Stromal cell of bone marrow (primary cell): ENCODE measurements at regions not wholly inside any gene's neighbourhood (a gene's known extent, or its start where the extent isn't known, plus 50 kb on each side); places are given as distances from the start of the nearest gene placed in this dataset.
A peak's percentile ranks its signal among the peaks of the same experiment; 100 is the strongest.

ENCODE experiments used
- DNase-seq: peaks from one replicate; pipeline ENCODE4 v3.0.0-alpha.2; 2012; ENCODE audit warnings: low read depth

DNA sequence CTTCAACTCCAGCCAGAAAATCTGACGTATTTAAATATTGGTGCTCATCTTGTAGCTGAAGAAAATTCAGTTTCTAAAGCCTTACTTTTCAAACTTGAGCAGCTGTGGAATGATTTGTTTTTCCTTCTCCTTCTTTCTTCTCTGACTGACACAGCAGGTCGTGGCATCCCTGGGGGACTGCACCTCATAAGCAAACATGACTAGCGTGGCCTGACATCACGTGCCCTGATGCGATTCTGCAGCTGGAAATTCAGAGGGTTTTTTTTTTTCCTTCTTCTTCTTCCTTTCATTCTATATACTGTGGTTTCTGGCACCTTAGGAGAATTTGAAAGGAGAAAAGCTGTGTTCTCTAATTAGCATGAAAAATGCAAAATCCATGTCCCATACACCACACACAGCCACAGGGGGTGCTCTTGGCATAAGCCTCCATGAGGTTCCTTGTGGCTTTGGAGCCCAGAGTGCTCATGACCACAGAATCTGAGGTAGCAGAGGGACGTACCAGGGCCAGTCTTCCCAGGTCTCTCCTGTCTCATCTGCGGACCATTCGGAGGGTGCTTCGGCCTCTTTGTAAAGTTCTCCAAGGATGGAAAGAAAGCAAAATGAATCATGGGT is 258.5 kb upstream of the CDH4 start:
- no peak for DNase-seq

- DNase-seq, result peak; percentile 26
Measured at GRCh38 chr20:60999250-60999649, 252.8 kb upstream of the CDH4 start.

DNA sequence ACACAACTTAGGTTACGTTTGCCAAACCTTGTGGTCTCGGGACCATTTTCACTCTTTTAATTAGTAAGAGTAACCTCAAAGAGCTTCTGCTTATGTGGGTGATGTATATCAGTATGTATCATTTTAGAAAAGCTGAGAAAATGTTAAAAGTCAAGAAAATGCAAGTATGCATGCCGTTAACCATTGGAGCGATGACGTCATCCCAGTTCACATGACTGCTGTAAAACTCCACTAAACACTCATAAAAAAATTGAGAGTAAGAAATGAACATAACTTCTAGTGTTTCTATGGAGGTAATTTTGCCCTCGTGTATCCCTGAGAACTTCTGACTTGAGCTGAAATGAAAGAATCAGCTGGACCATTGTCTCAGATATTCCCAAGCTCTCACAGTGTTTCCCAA is 250.0 kb upstream of the CDH4 start:
- DNase-seq, result no peak

- DNase-seq, result no peak
Measured at GRCh38 chr20:61014491-61014890, 237.6 kb upstream of the CDH4 start.

DNA sequence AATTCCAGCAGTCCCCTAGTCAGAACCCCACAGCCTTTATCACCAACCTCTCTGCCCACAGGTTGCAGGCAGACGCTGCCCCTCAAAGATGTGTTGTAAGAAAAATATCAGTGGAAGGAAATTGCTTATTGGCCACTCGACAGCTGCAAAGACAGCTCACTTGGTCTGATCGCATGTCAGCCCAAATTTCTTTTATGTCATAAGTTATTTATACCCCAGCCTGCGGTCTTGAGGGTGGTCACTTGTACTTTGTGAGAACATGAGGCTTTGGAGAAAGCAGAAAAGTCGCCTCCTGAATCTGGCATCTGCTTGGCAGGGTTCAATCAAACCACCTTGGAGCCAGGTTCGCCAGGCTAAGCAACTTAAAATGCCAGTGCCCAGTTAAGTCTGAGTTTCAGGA is 236.5 kb upstream of the CDH4 start:
- DNase-seq, result no peak

- DNase-seq, result no peak
Measured at GRCh38 chr20:61019322-61019721, 232.7 kb upstream of the CDH4 start.

DNA sequence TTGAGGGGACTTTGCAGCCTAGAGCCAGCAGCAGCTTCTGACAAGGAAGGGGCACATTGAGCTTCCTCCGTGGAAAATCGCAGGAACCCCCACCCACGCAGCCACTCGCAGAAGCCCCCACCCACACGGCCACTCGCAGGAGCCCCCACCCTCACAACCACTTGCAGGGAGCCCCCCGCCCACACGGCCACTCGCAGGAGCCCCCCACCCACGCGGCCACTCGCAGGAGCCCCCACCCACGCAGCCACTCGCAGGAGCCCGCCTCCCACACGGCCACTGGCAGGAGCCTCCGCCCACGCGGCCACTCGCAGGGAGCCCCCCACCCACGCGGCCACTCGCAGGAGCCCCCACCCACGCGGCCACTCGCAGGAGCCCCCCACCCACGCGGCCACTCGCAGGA is 228.4 kb upstream of the CDH4 start:
- DNase-seq, result no peak

GRCh38 chr20:61024390-61024789 is 227.7 kb upstream of the CDH4 start:
- DNase-seq, result no peak

- no peak for DNase-seq
Measured at GRCh38 chr20:61025536-61025935, 226.5 kb upstream of the CDH4 start.

DNA sequence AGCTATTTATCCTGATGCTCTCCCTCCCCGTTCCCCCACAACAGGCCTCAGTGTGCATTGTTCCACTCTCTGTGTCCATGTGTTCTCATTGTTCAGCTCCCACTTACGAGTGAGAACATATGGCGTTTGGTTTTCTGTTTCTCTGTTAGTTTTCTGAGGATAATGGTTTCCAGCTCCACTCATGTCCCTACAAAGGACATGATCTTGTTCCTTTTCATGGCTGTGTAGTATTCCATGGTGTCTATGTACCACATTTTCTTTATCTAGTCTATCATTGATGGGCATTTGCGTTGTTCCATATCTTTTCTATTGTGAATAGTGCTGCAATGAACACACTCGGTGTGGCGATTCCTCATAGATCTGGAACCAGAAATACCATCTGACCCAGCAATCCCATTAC is 225.9 kb upstream of the CDH4 start:
- DNase-seq, result no peak

GRCh38 chr20:61026731-61027130 is 225.3 kb upstream of the CDH4 start:
- no peak for DNase-seq

DNA sequence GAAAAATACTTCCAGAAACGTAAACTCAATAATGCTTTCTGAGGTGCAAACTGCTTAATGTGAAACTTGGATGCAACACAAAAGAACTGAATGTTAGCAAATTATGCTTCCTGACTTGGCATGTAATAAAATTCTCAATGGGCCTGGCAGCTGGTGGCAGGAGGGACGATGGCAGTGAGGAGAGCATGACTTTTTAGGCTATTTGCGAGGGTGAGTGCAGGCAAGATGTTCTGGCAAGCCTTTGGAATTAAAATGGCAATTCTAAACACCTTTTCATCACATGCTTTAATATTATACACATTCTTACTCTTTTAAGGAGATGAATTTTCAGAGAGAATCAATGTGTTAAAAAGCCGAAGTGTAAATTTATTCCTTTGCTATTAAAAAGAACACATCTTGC is 224.8 kb upstream of the CDH4 start:
- DNase-seq, result no peak

DNA sequence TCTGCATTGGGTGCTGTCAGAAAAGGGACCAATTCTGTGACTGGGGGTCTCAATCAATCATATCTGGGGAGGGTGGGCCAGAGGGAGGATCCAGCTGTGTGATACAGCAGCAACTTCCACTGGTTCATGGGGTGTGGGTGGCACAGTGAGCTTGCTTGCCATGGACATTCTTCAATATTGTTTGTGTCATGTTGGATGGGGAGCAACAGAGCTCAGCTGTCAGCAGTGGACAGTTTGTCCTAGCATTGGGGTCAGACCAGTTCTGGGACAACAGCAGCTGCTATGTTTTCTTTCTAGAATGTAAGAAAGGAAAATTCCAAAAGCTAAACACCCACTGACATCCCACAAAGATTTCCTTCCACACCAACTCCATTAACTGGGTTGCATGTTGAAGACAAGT is 221.9 kb upstream of the CDH4 start:
- no peak for DNase-seq

DNA sequence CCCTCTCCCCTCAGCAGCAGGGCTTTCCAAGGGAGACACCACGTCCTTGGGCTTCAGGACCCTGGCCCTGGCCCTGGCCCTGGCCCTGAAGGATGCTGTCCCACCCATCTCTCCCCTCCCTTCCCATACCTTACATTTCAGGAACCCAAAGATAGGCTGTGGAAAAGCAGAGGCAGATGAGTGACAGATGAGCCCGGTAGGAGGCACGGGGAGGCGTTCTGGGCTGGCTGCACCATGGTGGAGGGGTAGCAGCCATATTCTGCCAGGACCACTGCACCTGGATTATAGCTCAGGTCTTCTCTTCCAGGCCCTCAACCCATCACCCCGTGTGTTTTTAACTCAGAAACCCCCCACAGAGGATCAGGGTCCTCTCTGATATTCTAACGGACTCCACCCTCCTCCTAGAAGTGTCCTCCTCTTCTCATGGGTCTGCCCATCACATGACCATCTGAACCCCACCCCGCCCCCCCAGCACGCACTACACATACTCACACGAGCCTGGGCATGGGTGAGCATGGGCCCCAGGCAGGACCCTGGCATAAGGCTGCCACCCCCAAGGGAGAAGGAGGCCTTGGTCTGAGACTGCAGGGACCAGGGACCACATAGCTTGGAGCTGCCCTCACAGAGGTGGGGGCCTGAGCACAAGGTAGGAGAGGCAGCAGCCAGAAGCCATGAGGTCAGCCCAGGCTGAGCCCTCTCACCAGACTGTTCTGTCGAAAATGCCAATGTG is 220.8 kb upstream of the CDH4 start:
- DNase-seq, result no peak

DNA sequence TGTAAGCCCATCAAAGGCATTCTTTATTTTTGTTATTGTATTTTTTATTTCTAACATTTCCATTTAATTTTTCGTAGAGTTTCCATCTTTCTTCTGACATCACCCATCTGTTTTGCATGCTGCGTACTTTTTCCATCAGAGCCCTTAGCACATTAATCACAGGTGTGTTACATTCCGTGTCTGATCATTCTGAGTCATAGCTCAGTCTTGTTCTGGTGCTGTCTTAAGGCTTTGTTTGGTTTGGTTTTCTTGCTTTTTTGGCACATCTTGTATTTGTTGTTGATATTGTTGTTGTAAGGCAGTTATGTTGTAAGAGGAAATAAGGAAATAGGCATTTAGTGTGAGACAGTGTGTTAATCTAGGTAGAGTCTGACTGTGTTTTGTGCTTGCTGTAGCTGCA is 214.6 kb upstream of the CDH4 start:
- DNase-seq, result no peak

DNA sequence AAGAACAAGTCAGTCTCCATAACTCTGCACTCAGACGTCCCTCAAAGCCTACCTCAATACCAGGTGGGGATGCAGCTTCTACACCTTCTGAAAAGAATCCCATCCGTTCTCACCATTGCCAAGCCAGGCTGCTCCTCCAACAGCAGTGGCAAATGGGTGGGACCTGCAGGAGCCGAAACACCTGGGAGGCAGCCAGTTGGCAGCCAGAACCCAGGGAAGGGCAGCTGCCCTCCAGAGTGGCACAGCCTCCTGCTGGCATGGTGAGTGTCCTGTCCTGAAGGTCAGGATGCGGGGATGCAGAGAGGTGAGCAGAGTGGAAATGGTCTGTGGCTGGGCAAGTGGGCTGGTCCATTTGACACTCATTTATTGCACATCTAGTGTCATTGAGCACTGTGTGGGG is 210.6 kb upstream of the CDH4 start:
- DNase-seq, result no peak

DNA sequence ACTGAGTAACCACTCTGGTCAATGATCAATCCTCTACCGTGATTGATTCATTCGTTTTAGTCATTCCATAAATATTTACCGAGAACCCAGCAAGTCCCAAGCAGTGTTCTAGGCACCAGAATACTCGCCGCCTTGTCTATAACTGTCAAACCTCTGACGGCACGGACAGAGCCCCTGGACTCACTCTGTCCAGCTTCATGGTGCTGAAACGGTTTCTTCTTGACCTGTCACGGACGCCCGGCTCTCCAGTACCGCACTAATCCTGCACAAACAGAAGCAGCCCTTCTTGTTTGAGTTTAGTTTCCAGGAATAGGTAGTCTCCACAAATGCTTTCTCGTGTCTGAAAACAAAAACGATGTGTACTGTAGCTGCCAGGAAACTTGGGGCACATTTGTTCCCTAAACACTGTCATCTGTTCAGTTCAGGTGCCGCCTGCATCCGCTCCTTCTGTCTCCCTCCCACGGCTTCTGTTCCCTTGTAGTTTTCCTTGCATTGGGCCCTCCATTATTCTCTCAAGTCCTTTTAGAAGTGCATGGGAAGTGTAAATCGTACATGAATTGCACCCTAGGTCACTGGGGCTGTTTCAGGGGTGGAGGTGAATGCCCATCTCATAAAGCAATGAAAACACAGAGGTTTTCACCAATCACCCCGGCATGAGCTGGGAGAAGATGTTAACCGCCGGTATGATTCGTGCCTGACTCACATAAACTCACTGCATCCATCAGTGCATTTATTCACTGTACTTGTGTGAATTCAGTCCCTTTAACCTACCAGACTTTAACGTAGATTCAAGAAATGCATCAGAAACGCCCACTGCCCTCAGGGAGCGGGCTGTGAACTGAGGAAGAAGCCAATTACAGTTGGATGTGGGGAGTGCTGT is 209.3 kb upstream of the CDH4 start:
- DNase-seq, result no peak

GRCh38 chr20:61043681-61044080 is 208.4 kb upstream of the CDH4 start:
- no peak for DNase-seq

DNA sequence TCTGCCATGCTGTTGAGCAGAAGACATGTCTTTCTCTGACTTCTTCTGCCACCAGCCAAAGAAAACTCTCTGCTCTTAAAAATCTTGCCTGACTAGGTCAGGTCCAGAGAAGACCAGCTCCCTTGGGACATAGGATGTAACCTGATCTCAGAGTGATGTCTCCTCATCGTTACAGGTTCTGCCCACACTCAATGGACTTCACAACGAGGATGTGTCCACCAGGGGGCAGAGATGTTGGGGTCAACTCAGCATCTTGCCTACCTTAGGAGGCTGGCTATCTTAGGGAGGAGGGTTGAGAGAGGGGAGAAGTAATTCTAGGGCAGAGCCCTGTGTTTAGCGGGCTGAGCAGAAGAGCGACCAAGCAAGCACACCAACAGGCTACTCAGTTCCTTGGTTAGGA is 207.6 kb upstream of the CDH4 start:
- DNase-seq, result no peak

- DNase-seq, result no peak
Measured at GRCh38 chr20:61045091-61045490, 207.0 kb upstream of the CDH4 start.

DNA sequence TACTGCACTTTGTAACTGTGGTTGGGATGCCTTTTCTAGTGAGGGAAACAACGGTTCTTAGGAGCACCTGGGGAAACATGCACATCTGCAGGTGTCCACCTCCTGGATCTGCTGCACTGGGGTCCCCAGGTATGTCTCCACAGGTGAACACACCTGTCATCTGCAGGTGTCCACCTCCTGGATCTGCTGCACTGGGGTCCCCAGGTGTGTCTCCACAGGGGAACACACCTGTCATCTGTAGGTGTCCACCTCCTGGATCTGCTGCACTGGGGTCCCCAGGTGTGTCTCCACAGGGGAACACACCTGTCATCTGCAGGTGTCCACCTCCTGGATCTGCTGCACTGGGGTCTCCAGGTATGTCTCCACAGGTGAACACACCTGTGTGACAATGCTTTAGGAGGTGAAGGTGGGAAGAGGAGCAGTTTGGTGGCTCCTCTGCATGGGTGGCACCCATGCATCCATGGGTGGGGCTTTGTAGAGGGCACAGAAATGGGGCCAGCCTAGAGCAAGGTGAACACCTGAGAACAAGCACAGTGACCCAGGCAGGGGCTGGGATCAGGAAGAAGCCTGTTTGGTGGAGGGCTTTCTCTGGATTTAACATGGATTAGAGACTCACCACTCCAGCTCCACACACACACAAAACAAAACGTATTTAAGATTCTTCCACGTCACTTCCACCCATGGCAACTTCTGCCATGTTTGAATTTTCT is 206.0 kb upstream of the CDH4 start:
- no peak for DNase-seq

DNA sequence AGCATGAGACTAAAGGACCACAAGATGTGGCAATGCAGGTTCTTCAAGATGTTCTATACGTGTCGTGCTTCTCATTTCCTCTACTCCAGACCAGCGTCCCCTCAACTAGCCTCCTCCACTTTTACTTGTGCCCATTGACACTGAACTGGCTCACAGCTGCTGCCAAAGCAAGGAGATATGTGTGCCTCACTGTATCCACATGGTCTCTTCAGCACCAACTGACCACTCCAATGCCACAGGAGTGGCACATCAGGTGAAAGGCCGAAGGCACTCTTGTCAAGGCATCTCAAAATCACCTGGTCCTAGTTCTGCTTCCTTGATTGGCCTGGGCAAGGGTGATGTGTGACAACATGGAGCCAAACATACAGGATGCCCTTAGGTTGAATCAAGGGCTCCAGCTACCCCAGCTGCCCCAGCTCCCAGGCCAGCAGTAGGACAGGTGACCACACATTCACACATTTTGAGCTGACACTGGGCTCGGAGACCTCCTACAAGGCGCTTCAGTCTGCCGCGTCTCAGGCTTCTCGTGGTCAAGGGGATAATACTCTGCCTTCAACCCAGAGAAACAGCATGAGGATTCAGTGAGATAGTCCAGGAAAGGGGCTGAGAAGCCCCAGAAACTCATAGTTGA is 205.2 kb upstream of the CDH4 start:
- no peak for DNase-seq
